CD4-positive, alpha-beta T cell treated with Interleukin-4 for 4 hours (primary cell): ENCODE measurements at regions not wholly inside any gene's neighbourhood (a gene's known extent, or its start where the extent isn't known, plus 50 kb on each side); places are given as distances from the start of the nearest gene placed in this dataset.

ENCODE experiments used
- DNase-seq: peaks from one replicate; pipeline ENCODE4 v3.0.0-alpha.2; 2020

DNA sequence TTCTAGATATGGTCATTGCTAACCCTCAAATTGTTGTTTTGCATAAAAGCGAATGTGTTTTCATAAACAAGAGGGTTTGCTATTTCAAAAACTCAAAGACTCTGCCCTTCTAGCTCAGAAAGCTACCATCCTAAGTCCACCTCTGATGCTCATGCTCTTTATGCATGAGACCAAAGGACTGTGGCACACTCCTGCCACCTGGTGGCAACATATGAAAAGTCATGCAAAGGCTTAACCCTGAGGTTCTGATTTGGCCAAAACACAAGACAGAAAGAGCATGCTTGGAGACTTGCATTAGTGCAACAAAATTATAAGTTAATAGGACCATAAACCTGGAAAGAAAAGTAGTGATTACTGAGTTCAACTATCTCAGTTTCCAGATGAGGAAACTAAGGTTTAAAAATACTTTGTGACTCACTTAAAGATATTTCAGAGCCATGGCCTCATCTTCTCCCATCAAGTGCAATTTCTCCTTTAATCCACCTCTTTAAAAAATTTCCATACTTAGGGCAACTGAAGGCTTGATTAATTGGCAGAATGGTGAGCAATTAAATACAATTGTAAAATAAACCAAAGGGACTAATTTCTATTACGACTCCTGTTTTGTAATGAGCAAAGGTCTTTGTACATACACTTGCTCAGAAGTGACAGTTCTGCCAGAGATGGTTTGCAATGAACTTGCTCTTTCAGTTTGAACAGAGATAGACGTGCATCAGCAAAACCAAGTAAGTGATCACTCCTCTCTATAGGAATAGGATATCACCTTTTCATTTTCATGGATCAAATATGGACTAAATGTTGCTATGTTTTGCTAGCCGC is 110.7 kb upstream of the RAD23B start:
- peak; percentile 54 for DNase-seq

DNA sequence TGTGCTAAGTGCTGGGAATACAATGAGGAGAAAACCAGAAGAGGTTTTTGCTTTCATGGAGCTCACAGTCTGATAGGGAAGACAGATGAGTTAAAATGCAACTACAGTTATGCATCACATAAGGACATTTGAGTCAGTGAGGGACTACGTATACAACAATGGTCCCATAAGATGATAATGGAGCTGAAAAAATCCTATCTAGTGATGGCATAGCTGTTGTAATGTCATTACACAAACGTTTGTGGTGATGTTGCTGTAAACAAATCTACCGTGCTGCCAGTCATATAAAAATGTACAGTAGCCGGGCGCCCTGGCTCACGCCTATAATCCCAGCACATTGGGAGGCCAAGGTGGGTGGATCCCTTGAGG is 110.1 kb upstream of the RAD23B start:
- no peak for DNase-seq

DNA sequence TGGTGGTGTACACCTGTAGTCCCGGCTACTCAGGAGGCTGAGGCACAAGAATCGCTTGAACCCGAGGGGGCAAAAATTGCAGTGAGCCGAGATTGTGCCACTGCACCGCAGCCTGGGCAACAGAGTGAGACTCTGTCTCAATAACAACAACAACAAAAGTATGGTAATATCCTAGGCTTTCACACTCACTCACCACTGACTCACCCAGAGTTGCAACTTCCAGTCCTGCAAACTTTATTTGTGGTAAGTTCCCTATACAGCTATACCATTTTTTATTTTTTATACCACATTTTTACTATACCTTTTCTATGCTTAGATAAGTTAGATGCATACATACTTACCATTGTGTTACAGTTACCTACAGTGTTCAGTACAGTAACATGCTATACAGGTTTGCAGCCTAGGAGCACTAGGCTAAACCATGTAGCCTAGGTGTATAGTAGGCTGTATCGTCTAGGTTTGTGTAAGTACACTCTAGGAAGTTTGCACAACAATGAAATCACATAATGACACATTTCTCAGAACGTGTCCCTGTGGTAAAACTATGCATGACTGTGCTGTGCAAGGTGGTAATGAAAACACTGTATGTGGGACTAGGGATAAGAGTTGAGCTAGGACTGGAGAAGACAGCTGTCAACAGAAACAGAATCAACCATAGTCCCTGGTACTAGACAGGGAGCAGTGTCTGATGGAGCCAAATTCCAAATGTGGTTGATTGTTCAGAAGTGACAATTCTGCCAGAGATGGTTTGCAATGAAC is 109.5 kb upstream of the RAD23B start:
- DNase-seq, result no peak

DNA sequence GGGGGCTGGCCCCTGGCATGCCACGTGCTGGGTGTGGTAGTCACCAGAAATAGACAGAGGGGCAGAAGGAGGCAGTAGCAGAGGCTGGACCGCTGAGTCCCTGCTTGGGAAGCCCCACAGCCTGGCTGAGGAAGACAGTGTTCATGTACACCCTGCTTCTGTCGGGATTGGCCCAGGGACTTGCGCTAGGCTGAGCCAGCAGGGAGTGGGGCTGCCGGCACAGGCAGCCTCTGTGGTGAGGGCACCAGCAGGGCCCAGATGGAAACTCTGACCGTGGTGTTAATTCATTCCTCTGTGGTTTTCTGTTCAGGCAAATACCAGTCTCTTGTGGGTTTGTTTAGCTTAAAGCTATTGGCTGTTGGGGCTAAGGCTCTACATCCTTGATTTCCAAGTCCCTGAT is 108.6 kb upstream of the RAD23B start:
- no peak for DNase-seq

DNA sequence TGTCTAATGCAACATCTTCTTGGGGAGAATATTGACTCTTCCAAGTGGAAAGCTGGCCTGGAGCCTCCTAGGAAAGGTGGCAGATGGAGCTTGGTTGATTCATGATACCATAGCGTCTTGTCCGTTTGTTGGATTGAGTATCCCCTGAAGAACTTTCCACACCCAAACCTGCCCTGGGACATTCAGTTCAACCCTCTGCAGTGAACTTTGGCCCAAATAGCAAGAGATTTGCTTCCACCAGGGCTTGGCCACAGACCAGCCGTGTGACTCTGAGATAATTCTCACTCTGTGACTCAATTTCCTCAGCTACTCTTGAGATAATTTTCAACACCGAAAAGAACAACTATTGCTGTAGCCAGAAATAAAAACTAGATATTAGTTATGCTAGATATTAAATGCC is 108.0 kb upstream of the RAD23B start:
- no peak for DNase-seq

DNA sequence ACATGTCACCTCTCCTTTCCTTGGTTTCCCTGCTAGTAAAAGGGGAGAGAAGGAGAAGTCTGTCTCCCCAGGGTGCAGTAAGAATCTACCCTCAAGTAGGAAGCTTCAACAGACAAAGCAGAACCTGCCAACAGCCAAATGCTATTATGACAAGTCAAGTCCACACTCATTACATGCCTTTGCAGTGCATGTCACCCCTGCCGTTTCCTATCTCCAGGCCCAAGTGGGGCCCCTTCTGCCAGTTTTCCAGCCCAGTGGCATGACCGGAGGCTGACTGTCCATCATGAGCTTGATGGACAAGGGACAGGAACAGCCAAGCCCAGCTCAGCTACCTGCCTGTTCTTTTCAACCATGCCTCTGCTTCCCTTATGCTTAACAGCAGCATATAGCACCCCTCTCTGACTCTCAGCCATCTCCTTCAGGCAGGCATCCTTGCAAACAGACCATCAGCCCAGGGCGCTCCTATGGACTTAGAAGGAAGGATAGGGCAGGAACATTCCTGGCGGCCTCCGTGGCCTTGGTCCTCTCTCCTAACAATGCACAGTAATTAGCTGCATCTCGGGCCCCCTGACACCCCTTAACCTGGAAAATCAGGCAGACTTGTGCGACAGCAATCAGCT is 107.2 kb upstream of the RAD23B start:
- DNase-seq, result no peak

DNA sequence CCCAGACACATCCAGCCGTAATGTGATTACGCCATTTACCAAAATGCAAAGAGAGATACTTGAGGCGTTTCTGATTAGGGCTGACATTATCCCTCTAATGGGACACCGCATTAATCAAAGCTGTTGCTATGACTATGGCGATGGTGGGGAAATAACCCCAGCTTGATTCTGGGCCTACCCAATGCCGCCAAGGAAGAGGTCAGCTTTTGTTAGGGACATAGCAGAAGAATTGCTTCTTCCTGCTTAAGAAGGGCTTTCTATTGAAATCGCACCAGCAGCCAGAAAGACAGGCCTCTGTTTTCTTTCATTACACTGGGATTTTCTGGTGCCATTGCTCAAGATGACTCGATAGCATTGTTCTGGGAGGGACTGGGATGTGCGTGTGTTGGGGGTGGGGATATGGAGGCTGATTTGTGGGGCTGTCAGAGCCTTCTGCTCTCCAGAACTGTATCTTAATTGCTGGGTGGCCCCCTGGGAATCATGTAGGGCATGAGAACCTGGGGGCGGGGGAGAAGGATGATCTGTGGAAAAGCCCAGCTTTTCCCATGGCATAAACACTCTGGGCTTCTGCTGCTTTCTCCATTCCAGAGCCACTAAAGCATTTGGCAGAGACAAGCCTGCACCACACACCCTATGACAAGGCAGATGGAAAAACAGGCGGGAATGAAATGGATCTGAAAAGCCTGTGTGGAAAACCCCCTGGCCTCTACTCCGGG is 106.5 kb upstream of the RAD23B start:
- DNase-seq, result no peak

DNA sequence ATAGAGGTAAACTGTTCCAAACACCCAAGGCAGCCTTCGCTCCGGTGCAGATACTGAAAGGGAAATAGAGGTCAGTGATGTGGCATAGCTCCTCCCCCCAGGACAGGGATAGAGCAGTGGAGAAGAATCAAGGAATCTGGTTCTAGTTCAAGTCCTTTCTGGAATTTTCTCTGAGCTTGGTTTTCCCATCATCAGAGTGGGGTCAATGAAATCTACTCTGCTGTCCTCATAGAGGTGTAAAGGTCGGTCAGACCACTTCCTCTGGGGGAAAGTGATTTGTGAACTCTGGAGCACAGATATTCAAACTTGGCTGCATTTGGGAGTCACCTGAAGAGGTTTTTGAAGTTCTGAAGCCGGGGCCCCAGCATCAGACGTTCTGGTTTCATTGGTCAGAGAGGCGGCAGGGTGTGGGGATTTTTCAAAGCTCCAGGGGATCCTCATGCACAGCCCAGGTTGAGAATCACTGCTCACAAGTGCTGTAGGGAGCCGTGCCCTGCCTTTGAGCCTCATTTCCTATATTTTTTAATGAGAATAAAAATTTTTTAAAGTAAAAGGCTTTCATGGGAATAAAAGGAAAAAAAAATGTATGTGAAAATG is 105.7 kb upstream of the RAD23B start:
- no peak for DNase-seq

DNA sequence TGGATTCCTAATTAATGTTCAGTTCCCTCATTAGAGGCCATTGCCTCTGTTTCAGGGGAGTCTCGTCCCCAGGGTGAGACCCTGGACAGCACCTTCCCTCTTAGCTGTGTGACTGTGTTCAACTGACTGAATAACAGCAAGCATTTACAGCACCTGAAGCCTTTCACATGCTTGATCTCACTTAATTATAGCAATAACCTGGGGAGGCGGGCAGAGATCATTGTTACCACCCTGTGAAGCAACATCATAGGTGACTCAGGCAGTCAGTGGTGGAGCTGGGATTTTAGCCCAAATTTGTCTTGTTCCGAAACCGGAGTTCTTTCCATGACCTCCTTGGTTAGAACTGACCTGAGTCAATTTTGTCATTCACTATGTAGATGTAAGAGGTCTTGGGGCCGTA is 105.2 kb upstream of the RAD23B start:
- DNase-seq, result no peak

DNA sequence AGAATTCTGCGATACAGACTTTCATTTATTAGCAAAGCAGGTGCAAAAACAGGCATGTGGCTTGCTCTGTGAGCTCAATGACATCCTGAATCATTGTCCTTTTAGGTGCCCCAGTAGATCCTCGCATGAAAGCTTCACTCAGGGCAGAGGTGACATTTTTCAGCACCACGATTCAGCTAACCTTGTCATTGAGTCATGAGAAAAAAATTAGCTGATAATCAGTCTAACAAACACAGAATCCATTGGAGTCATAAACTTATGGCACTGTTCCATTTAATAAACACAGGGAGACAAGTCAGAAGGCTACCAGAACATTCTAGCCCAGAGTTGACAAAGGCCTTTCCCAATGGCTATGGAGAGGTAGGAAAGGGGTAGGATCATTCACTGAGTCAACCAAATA is 104.8 kb upstream of the RAD23B start:
- no peak for DNase-seq

DNA sequence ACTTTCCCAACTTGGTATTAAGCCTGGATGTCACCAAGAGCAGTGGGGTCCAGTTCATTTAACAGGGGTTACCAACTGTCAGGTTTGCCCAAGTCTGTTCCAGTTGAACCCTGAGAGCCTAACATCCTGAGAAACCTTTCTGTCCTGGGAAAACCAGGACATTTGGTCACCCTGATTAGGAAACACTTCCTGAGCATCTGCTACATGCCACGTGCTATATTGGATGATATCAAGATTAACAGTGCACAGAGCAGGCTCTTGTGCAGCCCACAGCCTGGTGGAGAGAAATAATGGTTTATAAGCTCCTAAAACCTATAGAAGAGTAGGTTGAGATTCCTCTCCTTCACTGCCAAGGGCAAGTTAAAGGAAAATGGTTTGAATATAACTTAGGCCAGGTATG is 102.9 kb upstream of the RAD23B start:
- DNase-seq, result no peak

DNA sequence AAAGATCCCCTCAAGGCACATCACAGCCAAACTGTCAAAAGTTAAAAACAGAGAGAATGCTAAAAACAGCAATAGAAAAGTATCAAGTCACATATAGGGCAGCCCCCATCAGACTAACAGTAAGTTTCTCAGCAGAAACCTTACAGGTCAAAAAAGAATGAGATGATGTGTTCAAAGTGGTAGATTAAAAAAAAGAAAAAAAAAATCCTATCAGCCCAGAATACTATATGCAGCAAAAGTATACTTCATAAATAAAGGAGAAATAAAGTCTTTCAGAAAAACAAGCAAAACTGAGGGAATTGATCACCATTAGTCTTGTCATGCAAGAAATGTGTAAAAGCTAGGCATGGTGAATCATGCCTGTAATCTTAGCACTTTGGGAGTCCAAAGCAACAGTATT is 99.9 kb upstream of the RAD23B start:
- DNase-seq, result no peak

DNA sequence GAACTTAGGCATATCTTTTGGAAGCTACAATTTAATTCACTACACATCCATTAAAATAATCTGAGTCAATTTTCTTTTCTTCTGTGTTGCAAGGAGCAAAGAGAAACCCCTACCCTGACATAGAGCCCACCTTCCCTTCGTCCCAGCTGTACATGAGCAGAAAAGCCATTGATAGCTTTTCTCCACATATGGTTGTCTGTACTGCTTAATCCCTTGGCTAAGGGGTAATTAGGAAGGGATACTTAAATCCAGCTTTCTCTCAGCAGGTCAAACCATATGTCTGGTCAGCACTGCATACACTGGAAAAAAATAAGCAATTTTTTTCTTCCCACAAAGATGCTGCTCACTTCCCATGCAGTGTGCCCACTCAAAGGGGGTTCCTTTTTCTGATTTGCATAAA is 94.7 kb upstream of the RAD23B start:
- no peak for DNase-seq

DNA sequence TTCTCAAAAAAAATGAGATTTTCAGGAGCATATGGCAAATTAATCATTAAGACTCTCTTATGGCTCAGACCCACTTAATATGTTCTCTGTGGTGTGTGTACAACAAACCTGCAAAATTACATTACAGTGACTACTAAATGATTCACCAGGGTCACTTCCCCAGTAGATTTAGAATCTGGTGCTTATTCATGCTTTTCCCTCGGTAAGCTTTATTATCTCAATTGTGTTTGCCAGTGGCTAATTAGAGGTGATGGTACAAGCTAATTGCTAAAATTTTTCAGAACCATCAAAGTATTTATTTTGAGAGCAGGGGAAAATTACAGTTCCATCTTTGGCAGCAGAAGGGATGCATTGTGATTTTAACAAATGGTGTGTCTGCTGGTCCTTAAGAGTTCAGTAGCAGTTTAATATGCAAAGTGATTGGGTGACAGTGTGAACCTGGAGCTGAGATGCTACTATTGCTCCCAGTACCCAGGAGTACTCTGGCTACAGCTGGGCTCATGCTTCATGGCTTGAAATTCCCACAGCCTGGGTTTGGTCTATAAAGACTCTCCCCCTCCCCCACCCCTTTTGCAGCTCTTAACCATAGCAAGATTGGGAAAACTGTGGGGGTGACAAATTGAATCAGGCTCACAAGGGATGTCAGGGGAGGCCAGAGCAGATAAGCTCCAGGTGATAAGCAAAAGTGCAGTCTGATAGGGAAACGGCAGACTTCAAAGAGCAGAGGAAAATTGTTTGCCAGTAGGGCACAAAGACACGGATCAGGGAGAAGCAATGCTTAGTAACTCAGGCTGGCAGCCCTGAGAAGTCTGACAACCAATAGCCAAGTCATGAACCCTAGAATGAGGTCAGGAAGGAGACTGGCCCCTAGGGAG is 92.8 kb upstream of the RAD23B start:
- DNase-seq, result no peak

DNA sequence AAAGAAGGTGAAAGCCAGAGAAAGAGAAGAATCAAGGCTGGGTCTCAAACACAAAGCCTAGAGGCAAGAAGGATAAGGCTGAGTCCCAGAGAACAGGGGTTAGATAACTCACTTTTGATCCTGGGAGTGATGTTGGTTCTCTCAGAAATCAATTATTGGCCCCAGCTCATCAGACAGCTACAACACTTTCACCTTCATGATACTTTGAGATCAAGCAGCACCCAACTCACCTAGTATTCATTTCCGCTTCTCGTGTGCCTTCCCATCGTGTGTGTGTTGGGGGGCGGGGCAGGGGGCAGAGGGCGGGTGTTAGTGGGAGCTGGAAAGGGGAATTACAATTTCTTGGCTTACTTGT is 92.2 kb upstream of the RAD23B start:
- no peak for DNase-seq

DNA sequence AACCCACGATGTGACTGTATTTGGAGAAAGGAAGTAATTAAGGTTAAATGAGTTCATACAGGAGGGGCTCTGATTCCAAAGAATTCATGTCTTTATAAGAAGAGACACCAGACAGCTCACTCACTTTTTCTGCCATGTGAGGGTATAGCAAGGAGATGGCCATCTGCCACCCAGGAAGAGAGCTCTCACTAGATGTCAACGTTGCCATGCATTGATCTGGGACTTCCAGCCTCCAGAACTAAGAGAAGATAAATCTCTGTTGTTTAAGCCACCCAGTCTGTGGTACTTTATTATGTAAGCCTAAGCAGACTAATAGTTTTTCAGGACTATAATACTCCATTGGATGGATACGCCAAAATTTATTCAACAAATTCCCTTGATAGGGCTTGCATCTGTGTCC is 89.8 kb upstream of the RAD23B start:
- no peak for DNase-seq

DNA sequence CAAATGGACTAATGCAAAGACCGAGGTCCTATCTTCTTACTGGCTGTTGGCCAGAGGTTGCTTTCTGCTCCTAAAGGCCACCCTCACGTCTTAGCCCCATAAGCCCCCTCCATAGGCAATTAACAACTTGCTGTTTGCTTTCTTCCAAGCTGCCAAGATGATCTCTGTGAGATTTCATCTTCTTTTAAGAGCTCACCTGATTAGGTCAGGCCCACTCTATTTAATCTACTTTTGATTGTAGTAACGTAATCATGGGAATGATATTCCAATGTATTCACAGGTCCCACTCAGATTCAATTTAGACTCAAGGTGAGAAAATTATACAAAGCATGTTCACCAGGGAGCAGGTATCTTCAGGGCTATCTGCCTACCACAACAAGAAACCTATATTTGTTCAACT is 84.4 kb upstream of the RAD23B start:
- DNase-seq, result no peak

DNA sequence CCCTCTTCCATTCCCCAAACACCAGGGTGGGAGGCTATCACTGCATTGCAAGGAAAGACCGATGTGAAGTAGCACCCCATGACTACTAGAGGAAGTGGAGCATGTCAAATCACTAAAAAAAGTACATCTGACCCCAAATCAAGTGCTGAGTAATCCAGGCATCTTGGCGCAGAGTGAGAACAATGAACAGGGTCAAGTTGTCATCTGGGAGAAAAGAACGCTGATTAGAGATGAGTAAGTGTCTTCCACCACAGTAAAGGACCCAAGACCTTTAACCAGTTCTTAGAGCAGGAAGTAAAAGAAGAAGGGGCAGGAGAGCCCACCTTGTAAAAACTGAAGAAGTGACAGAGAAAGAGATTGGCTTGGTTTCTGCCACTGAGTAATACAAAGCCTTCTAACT is 75.0 kb upstream of the RAD23B start:
- DNase-seq, result no peak

DNA sequence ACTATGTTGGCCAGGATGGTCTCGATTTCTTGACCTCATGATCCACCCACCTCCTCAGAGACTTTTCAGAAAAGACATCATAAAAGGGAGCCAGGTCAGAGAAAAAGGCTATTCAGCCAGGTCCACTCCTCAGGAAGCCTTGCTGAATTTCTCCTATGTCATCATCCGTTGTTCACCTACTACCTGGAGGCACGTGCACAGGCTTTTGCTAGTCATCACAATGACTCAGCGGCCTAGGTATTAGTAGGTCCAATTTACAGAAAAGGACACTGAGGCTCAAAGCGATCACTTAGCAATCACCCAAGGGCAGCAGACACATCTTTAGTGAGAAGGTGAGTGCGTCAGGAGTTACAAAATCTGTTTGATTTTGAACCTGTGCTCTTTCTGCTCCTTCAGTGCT is 72.3 kb upstream of the RAD23B start:
- DNase-seq, result no peak

DNA sequence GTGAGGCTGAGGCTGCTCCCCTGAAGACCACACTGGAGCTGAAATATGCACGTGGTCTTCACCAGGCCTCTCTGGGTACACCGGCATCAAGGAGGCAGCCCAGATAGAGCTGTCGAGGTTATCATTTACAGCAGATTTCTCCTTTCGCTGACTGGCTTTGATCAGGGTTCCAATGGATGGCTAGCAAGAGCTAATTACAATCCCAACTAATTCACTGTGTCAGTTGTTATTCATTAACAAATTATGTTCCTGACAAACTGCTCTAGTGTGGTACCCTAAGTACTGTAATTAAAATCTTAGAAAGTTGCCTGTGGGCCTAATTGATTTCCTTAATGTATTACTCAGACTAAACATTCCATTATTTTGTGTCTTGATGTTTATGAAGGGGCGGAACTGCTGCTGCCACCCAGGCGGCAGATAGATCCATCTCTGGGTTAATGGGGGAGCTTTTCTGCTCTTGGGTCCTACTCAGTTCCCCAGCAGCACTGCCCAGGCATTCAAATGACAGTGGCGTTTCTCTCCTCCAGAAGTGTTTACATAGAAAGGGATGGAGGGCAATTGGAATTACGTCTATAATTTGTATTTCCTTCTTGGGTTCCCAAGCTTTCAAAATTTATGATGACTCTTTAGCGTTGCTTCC is 71.7 kb upstream of the RAD23B start:
- DNase-seq, result no peak

DNA sequence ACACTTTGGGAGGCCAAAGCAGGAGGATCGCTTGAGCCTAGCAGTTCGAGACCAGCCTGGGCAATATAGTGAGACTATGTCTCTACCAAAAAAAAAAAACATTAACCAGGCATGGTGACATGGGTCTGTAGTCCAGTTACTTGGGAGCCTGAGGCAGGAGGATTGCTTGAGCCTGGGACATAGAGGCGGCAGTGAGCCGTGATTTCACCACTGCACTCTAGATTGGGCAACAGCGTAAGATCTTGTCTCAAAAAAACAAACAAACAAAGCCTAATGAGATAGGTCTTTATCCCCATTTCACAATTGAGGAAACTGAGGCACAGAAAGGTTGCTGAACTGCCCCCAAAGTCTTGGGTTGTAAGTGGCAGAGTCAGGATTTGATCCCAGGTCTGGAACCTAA is 70.5 kb upstream of the RAD23B start:
- no peak for DNase-seq

DNA sequence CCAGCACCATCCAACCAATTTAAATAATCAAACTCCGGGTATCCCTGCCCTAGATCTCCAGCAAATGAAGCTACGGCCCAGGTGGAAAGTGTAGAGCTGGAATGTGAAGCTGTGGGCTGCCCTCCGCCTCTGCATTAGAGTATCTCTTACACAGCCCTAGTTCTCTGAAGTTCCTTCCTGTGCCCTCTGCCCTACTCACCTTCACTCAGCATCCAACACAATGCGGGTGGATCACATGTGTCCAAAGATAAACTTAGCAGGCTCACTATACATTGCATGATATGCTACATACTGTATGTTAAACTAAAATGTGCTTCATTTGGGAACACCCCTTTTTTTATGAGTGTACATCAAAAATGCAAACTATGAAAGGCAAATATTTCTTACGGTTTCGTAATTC is 70.0 kb upstream of the RAD23B start:
- no peak for DNase-seq
